ENCODE measurements at regions not wholly inside any gene's neighbourhood (a gene's known extent, or its start where the extent isn't known, plus 50 kb on each side); places are given as distances from the start of the nearest gene placed in this dataset.

GRCh38 chr13:69283837-69284236 lies 823.8 kb upstream of the ATXN8OS start:
- 70% methylated on average over 2 of the region's 2 CpGs for WGBS
- TF ChIP-seq POLR2AphosphoS5 (IDR thresholded peaks at IDR 0.05) (no peak), CTCF (IDR thresholded peaks at IDR 0.05) (no peak), POLR2A (IDR thresholded peaks at IDR 0.05) (no peak)
- H3K27ac ChIP-seq, result no peak overlapping the region
- no peak for DNase-seq (ENCODE audit: low spot score)
- H3K27me3 ChIP-seq (replicated peaks; ENCODE audit: insufficient read depth), result no peaks in the 10 kb centered on the region
- no peaks in the 10 kb centered on the region for H3K9me3 ChIP-seq
- H3K4me3 ChIP-seq, result no peak overlapping the region
- intact Hi-C loops (cut with DNase I), result no loop called here
- H3K36me3 ChIP-seq, result no peaks in the 10 kb centered on the region
- H3K4me1 ChIP-seq (replicated peaks), result no peaks in the 10 kb centered on the region

GRCh38 chr13:69283301-69283700 lies 824.3 kb upstream of the ATXN8OS start:
- DNase-seq (ENCODE audit: low spot score), result no peak
- Histone ChIP-seq H3K9me3 (no peaks in the 10 kb centered on the region), H3K4me1 (replicated peaks) (no peaks in the 10 kb centered on the region), H3K27ac (no peak overlapping the region), H3K36me3 (no peaks in the 10 kb centered on the region), H3K4me3 (no peak overlapping the region), H3K27me3 (replicated peaks; ENCODE audit: insufficient read depth) (no peaks in the 10 kb centered on the region)
- intact Hi-C loops (cut with DNase I), result no loop called here
- 76% methylated on average over 1 of the region's 1 CpG for WGBS
- TF ChIP-seq CTCF (IDR thresholded peaks at IDR 0.05) (no peak), POLR2A (IDR thresholded peaks at IDR 0.05) (no peak), POLR2AphosphoS5 (IDR thresholded peaks at IDR 0.05) (no peak)

GRCh38 chr13:69280399-69280798 lies 827.2 kb upstream of the ATXN8OS start:
- Histone ChIP-seq H3K4me1 (replicated peaks) (no peaks in the 10 kb centered on the region), H3K36me3 (no peaks in the 10 kb centered on the region), H3K9me3 (no peaks in the 10 kb centered on the region), H3K4me3 (no peak overlapping the region), H3K27me3 (replicated peaks; ENCODE audit: insufficient read depth) (no peaks in the 10 kb centered on the region), H3K27ac (no peak overlapping the region)
- no peak for TF ChIP-seq POLR2A (IDR thresholded peaks at IDR 0.05)
- TF ChIP-seq CTCF (IDR thresholded peaks at IDR 0.05), result no peak
- no peak for TF ChIP-seq POLR2AphosphoS5 (IDR thresholded peaks at IDR 0.05)
- WGBS, result 80% methylated on average over 4 of the region's 4 CpGs
- intact Hi-C loops (cut with DNase I), result no loop called here
- no peak for DNase-seq (ENCODE audit: low spot score)

GRCh38 chr13:69279213-69279612 lies 828.4 kb upstream of the ATXN8OS start:
- intact Hi-C loops (cut with DNase I), result no loop called here
- no peaks in the 10 kb centered on the region for H3K27me3 ChIP-seq (replicated peaks; ENCODE audit: insufficient read depth)
- no peaks in the 10 kb centered on the region for H3K4me1 ChIP-seq (replicated peaks)
- no peak overlapping the region for H3K4me3 ChIP-seq
- no peak overlapping the region for H3K27ac ChIP-seq
- H3K36me3 ChIP-seq, result no peaks in the 10 kb centered on the region
- no peak for DNase-seq (ENCODE audit: low spot score)
- TF ChIP-seq POLR2AphosphoS5 (IDR thresholded peaks at IDR 0.05) (no peak), CTCF (IDR thresholded peaks at IDR 0.05) (no peak), POLR2A (IDR thresholded peaks at IDR 0.05) (no peak)
- H3K9me3 ChIP-seq, result no peaks in the 10 kb centered on the region

GRCh38 chr13:69274231-69274630 lies 833.4 kb upstream of the ATXN8OS start:
- intact Hi-C loops (cut with DNase I), result no loop called here
- Histone ChIP-seq H3K4me3 (no peak overlapping the region), H3K27ac (no peak overlapping the region), H3K36me3 (no peaks in the 10 kb centered on the region), H3K27me3 (replicated peaks; ENCODE audit: insufficient read depth) (no peaks in the 10 kb centered on the region), H3K4me1 (replicated peaks) (no peaks in the 10 kb centered on the region), H3K9me3 (no peaks in the 10 kb centered on the region)
- no peak for TF ChIP-seq POLR2AphosphoS5 (IDR thresholded peaks at IDR 0.05)
- no peak for TF ChIP-seq POLR2A (IDR thresholded peaks at IDR 0.05)
- no peak for TF ChIP-seq CTCF (IDR thresholded peaks at IDR 0.05)
- no peak for DNase-seq (ENCODE audit: low spot score)
- 78% methylated on average over 1 of the region's 1 CpG for WGBS
